ENCODE measurements at regions not wholly inside any gene's neighbourhood (a gene's known extent, or its start where the extent isn't known, plus 50 kb on each side); places are given as distances from the start of the nearest gene placed in this dataset.

- Histone ChIP-seq H3K4me2 (ENCODE audit: low read depth, low read length) (no peak overlapping the region), H3K79me1 (ENCODE audit: low read depth in 1 of 2, low read length in 2 of 2) (no peaks in the 10 kb centered on the region), H3K9me3 (ENCODE audit: control insufficient read depth, insufficient read depth, low read length) (no peaks in the 10 kb centered on the region), H3K4me3 (ENCODE audit: insufficient read depth, low read depth, low read length) (no peak overlapping the region), H3K14ac (replicated peaks; ENCODE audit: low read depth, low read length) (no peak overlapping the region), H3K9ac (ENCODE audit: low read depth, low read length) (no peak overlapping the region), H3K4ac (ENCODE audit: low read depth, low read length) (no peak overlapping the region), H4K5ac (ENCODE audit: low read depth, low read length) (no peak overlapping the region), H3K36me3 (ENCODE audit: control insufficient read depth, insufficient read depth, low read length) (no peaks in the 10 kb centered on the region), H3K18ac (ENCODE audit: low read depth, low read length) (no peak overlapping the region), H3K56ac (ENCODE audit: extremely low read depth, insufficient read depth, low read length) (no peak overlapping the region), H3K23ac (ENCODE audit: low read depth, low read length) (no peak overlapping the region), H4K20me1 (ENCODE audit: insufficient read depth, low read length) (no peaks in the 10 kb centered on the region), H3K9me1 (ENCODE audit: insufficient read depth, low read length) (no peaks in the 10 kb centered on the region), H2AK9ac (replicated peaks; ENCODE audit: low read depth, low read length, poor library complexity) (no peak overlapping the region), H3K4me1 (ENCODE audit: control insufficient read depth, insufficient read depth, low read length) (no peaks in the 10 kb centered on the region), H2BK120ac (ENCODE audit: low read depth, low read length) (no peak overlapping the region), H3K27me3 (ENCODE audit: control insufficient read depth, insufficient read depth, low read length) (no peaks in the 10 kb centered on the region), H2BK20ac (ENCODE audit: low read depth, low read length) (no peak overlapping the region), H2AK5ac (ENCODE audit: low read depth, low read length) (no peak overlapping the region), H2AFZ (replicated peaks; ENCODE audit: low read length, poor library complexity) (no peak overlapping the region), H2BK5ac (ENCODE audit: low read depth, low read length, poor library complexity, severe bottlenecking) (no peak overlapping the region), H4K91ac (ENCODE audit: insufficient read depth, low read depth, low read length) (no peak overlapping the region), H3K27ac (ENCODE audit: insufficient read depth, low read length) (no peak overlapping the region), H4K8ac (ENCODE audit: low read depth in 2 of 2, low read length in 2 of 2) (no peak overlapping the region), H2BK15ac (ENCODE audit: low read depth, low read length) (no peak overlapping the region)
- TF ChIP-seq CEBPB (IDR thresholded peaks at IDR 0.05; ENCODE audit: low read depth, low read length) (no peak), RFX5 (IDR thresholded peaks at IDR 0.05; ENCODE audit: low read depth, low read length) (no peak), MXI1 (IDR thresholded peaks at IDR 0.05; ENCODE audit: borderline replicate concordance, low read depth, low read length) (no peak), ELK1 (IDR thresholded peaks at IDR 0.05; ENCODE audit: borderline replicate concordance, low read depth, low read length) (no peak), RAD21 (IDR thresholded peaks at IDR 0.05; ENCODE audit: low read length) (no peak), MAZ (IDR thresholded peaks at IDR 0.05; ENCODE audit: borderline replicate concordance, low read depth, low read length) (no peak), POLR2A (IDR thresholded peaks at IDR 0.05; ENCODE audit: low read depth, low read length) (no peak), RCOR1 (IDR thresholded peaks at IDR 0.05; ENCODE audit: insufficient replicate concordance, low read length) (no peak), MAFK (IDR thresholded peaks at IDR 0.05; ENCODE audit: low read depth, low read length) (no peak), USF2 (IDR thresholded peaks at IDR 0.05; ENCODE audit: low read depth, low read length) (no peak), BHLHE40 (IDR thresholded peaks at IDR 0.05; ENCODE audit: low read depth, low read length) (no peak), CTCF (conservative IDR thresholded peaks at IDR 0.05; ENCODE audit: low read depth, low read length) (no peak), CHD1 (IDR thresholded peaks at IDR 0.05; ENCODE audit: low read depth, low read length) (no peak), NFE2L2 (IDR thresholded peaks at IDR 0.05; ENCODE audit: low read depth, low read length) (no peak), SMC3 (IDR thresholded peaks at IDR 0.05; ENCODE audit: low read depth, low read length) (no peak), FOS (IDR thresholded peaks at IDR 0.05; ENCODE audit: low read depth, low read length) (no peak)
- POLR2A ChIA-PET (ENCODE audit: unreplicated experiment): no interaction called here
- intact Hi-C loops (cut with micrococcal nuclease): no loop called here
- dilution Hi-C loops (cut with HindIII; ENCODE audit: low sequenced_read_pairs, unreplicated experiment): no loop called here
- in situ Hi-C loops (cut with MboI; ENCODE audit: low sequenced_read_pairs): no loop called here
- DNase-seq: no peak
- no peak for ATAC-seq (ENCODE audit: low read depth)
- BruUV-seq (replicated peaks): no TSS peak
- CTCF ChIA-PET: no interaction called here
These were observed 307.1 kb downstream of the ANKRD7 start for GRCh38 chr7:118531566-118531965.

All from IMR-90 (cell line).